ENCODE measurements at regions not wholly inside any gene's neighbourhood (a gene's known extent, or its start where the extent isn't known, plus 50 kb on each side); places are given as distances from the start of the nearest gene placed in this dataset.
"Not testable (repeated sequence)": the region's sequence is repeated elsewhere in the genome, so short reads cannot be mapped to it uniquely, and the experiment has no call there.

DNA sequence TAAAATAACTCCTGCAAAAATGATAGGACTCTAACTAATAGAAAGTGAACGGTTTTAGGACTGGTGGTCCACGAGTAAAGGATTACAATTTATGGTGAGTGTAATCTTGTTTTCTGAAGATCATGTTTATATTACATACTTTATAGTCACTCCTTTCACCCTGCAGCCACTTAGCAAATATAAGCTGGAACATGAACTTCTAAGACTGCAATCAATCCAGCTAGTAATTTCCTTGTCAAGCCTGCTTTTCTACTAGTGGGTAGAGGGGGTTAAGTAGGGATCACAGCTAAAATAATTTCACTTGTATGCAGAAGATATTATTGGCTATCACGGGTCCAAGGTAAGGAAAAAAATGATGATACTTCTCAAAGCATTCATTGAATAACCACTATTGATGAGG is 125.5 kb upstream of the NETO1 start:
- intact Hi-C loops (cut with DNase I) = no loop called here
- Histone ChIP-seq H3K4me3 (no peak overlapping the region), H3K9me3 (no peaks in the 10 kb centered on the region), H3K27me3 (no peaks in the 10 kb centered on the region), H3K27ac (no peak overlapping the region), H3K4me1 (no peaks in the 10 kb centered on the region), H3K36me3 (no peaks in the 10 kb centered on the region)
- TF ChIP-seq, protein P1, sequence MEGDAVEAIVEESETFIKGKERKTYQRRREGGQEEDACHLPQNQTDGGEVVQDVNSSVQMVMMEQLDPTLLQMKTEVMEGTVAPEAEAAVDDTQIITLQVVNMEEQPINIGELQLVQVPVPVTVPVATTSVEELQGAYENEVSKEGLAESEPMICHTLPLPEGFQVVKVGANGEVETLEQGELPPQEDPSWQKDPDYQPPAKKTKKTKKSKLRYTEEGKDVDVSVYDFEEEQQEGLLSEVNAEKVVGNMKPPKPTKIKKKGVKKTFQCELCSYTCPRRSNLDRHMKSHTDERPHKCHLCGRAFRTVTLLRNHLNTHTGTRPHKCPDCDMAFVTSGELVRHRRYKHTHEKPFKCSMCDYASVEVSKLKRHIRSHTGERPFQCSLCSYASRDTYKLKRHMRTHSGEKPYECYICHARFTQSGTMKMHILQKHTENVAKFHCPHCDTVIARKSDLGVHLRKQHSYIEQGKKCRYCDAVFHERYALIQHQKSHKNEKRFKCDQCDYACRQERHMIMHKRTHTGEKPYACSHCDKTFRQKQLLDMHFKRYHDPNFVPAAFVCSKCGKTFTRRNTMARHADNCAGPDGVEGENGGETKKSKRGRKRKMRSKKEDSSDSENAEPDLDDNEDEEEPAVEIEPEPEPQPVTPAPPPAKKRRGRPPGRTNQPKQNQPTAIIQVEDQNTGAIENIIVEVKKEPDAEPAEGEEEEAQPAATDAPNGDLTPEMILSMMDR (IDR thresholded peaks at IDR 0.05) = no peak
- TF ChIP-seq POLR2AphosphoS5 (IDR thresholded peaks at IDR 0.05; ENCODE audit: insufficient read depth in 1 of 2, low read depth in 1 of 2) (no peak), POLR2A (IDR thresholded peaks at IDR 0.05) (no peak)
- DNase-seq (ENCODE audit: extremely low spot score in 2 of 2) = no peak

DNA sequence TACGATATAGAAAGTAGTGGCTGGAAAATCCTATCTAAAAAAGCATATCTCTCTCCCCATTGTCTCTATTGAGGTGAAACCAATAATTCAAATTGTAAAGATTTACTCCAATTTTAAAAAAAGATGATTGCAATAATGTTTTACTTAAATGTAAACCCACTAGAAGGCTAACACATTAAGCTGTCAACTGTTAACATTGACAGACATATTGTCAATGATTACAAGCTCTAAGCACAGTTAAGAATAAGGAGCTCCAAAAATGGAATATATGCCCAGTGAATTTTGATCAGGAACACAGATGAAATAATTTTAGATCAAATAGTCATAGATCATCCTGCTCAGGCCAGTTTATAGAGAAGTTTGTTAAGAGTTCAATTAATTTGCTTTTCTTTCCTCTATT is 123.6 kb upstream of the NETO1 start:
- intact Hi-C loops (cut with DNase I) = no loop called here
- Histone ChIP-seq H3K27ac (no peak overlapping the region), H3K9me3 (no peaks in the 10 kb centered on the region), H3K4me3 (no peak overlapping the region), H3K36me3 (no peaks in the 10 kb centered on the region), H3K27me3 (no peaks in the 10 kb centered on the region), H3K4me1 (no peaks in the 10 kb centered on the region)
- TF ChIP-seq POLR2AphosphoS5 (IDR thresholded peaks at IDR 0.05; ENCODE audit: insufficient read depth in 1 of 2, low read depth in 1 of 2) (no peak), POLR2A (IDR thresholded peaks at IDR 0.05) (no peak)
- TF ChIP-seq, protein P1 (IDR thresholded peaks at IDR 0.05) = no peak
- DNase-seq (ENCODE audit: extremely low spot score in 2 of 2) = no peak

DNA sequence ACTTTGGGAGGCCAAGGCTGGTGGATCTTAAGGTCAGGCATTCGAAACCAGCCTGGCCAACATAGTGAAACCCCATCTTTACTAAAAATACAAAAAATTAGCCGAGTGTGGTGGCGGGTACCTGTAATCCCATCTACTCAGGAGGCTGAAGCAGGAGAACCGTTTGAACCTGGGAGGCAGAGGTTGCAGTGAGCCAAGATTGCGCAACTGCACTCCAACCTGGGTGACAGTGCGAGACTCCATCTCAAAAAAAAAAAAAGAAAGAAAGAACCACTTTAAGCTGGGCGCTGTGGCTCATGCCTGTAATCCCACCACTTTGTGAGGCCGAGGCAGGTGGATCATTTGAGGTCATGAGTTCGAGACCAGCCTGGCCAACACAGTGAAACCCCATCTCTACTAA is 119.8 kb upstream of the NETO1 start:
- intact Hi-C loops (cut with DNase I); DNase-seq (ENCODE audit: extremely low spot score in 2 of 2); H3K27me3 ChIP-seq; H3K27ac ChIP-seq; H3K4me1 ChIP-seq; H3K9me3 ChIP-seq; H3K36me3 ChIP-seq; H3K4me3 ChIP-seq: not testable (repeated sequence)

DNA sequence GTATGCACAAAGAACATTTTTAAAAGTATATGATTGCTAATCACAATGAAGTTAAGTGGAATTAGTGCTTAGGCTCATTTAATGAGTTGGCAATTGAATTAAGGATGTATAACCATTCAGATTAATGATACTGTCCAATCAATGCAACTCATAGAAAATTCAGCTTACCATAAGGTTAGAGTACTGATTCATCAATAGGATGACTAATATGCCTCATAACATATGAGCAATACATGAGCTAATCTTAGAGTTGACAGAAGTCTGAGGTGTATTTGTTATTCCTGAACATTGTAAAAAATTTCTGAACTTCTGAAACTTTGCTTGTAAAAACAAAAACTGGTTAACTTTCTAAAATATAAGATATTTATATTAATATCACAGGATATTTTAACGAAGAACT is 118.3 kb upstream of the NETO1 start:
- TF ChIP-seq POLR2A (IDR thresholded peaks at IDR 0.05) (no peak), POLR2AphosphoS5 (IDR thresholded peaks at IDR 0.05; ENCODE audit: insufficient read depth in 1 of 2, low read depth in 1 of 2) (no peak)
- TF ChIP-seq, protein P1 (IDR thresholded peaks at IDR 0.05) = no peak
- Histone ChIP-seq H3K4me1 (no peaks in the 10 kb centered on the region), H3K36me3 (no peaks in the 10 kb centered on the region), H3K27ac (no peak overlapping the region), H3K9me3 (no peaks in the 10 kb centered on the region), H3K27me3 (no peaks in the 10 kb centered on the region), H3K4me3 (no peak overlapping the region)
- DNase-seq (ENCODE audit: extremely low spot score in 2 of 2) = no peak
- intact Hi-C loops (cut with DNase I) = no loop called here

DNA sequence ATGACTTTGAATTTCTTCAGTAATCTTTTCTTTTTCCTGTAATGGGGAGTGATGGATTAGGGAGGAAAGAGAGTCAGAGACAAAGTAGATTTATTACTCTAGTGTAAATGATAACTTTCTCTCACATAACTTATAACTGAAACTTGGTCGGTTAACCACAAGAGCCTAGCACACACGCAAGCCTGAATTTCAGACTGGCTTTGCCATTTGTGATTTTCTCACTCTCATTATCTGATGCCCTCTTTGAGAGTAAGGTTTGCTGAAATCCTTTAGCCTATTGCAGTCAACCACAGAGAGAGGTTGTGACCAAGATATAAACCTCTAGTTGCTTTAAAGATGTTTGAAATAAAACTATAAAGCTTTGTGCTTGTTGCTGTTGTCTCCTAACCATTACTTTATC is 117.9 kb upstream of the NETO1 start:
- Histone ChIP-seq H3K4me1 (no peaks in the 10 kb centered on the region), H3K27me3 (no peaks in the 10 kb centered on the region), H3K4me3 (no peak overlapping the region), H3K9me3 (no peaks in the 10 kb centered on the region), H3K36me3 (no peaks in the 10 kb centered on the region), H3K27ac (no peak overlapping the region)
- DNase-seq (ENCODE audit: extremely low spot score in 2 of 2) = no peak
- TF ChIP-seq POLR2A (IDR thresholded peaks at IDR 0.05) (no peak), POLR2AphosphoS5 (IDR thresholded peaks at IDR 0.05; ENCODE audit: insufficient read depth in 1 of 2, low read depth in 1 of 2) (no peak)
- TF ChIP-seq, protein P1 (IDR thresholded peaks at IDR 0.05) = no peak
- intact Hi-C loops (cut with DNase I) = no loop called here

DNA sequence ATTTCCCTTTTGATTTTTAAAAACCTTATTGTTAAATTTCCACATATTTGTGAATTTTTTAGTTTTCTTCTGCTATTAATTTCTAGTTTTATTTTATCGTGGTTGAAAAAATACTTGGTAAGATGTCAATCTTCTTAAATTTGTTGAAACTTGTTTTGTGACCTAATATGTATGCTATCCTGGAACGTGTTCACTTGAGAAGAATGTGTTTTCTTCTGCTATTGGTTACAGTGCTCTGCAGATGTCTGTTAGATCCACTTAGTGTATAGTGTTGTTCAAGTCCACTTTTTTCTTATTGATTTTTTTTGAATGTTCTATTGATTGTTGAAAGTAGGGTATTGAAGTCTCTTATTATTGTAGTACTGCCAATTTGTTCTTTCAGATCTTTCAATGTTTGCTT is 116.5 kb upstream of the NETO1 start:
- no peak overlapping the region for H3K27ac ChIP-seq
- intact Hi-C loops (cut with DNase I) = no loop called here
- no peaks in the 10 kb centered on the region for H3K9me3 ChIP-seq
- TF ChIP-seq POLR2A (IDR thresholded peaks at IDR 0.05) = no peak
- TF ChIP-seq, protein P1 (IDR thresholded peaks at IDR 0.05) = no peak
- TF ChIP-seq POLR2AphosphoS5 (IDR thresholded peaks at IDR 0.05; ENCODE audit: insufficient read depth in 1 of 2, low read depth in 1 of 2) = no peak
- no peak for DNase-seq (ENCODE audit: extremely low spot score in 2 of 2)
- H3K36me3 ChIP-seq = no peaks in the 10 kb centered on the region
- no peaks in the 10 kb centered on the region for H3K27me3 ChIP-seq
- H3K4me3 ChIP-seq = no peak overlapping the region
- H3K4me1 ChIP-seq = no peaks in the 10 kb centered on the region

Data from vagina (tissue), 2 donors.